ENCODE measurements at regions not wholly inside any gene's neighbourhood (a gene's known extent, or its start where the extent isn't known, plus 50 kb on each side); places are given as distances from the start of the nearest gene placed in this dataset.

DNA sequence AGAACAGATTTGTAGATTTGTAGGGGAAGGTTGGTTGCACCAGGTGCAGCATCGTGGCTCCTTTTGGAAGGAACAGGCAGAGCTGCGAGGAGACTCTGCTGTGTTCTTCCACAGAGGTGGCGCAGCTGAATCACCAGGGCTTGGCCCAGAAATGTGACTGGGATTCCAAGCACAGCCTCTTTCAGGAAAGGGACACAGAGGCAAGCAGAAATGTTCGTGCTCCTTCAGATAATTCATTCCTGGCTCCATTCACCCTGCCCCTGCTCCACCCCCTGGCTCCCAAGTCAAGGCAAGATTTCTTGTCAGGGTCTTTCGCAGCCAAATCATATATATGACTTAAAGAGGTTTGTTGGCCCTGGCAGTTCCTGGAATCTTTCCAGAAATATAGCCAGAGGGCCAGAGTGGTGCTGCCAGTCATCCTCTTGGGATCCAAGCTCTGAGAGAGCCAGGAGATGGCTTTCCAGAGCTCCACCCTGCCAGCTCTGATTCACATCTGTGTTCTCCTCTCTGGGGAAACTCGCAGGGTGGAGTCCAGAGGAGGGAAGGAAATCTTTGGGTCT is 203.9 kb upstream of the TANK start:
- no peak for DNase-seq (ENCODE audit: low spot score)

DNA sequence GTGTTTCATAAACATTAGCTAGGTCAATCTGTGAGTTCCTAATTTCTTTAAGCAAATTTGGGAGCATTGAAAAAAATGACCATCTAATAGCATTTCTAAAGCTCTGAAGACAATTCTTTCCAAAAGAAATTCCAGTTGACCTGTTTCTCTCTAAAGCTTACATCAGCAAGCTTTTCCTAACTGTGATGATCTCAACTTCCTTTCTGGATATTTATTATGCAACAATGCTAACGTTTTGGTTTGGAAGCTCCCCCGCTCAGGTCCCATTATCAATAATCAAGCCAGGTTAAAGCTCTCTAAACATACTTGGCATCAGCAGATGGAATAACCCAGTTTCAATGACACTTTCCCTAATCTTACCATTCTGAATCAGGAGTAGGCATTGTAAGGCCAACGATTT is 196.3 kb upstream of the TANK start:
- no peak for DNase-seq (ENCODE audit: low spot score)

DNA sequence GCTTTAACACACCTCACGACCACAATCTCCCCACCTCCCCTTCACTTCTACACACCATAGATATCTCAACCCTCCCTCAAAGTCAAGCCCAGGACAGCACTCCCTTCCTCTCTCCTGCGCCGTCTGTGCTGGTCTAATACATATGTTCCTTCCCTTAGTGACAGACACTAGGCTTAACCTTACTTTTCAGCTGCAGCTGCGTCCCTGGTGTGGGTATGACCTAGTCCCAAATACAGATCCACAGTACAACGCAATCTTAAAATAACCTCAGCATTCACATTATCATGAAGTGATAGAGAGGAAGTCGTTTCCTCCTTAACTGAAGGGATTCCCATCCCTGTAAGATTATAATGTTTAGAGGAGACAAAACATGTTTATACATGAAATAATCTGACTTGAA is 192.7 kb upstream of the TANK start:
- DNase-seq (ENCODE audit: low spot score), result no peak

DNA sequence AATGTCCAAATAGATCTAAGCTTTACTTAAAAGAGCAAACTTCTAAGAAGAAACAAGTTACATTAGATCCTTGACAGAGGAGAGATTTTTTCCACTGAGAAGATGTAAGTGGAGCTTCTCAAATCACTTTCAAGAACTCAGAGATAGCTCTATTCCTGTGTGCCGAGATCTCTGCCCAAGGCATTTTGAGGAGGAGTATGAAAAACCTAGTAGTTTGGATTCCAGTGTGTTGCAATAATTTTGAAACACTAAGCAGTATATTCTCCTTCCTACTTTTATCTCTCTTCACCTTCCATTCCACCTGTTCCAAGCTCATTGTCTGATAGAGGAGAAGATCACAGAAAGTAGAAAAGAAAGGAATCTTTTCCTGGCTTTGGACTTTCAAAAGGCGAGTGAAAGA is 192.0 kb upstream of the TANK start:
- DNase-seq (ENCODE audit: low spot score), result no peak

DNA sequence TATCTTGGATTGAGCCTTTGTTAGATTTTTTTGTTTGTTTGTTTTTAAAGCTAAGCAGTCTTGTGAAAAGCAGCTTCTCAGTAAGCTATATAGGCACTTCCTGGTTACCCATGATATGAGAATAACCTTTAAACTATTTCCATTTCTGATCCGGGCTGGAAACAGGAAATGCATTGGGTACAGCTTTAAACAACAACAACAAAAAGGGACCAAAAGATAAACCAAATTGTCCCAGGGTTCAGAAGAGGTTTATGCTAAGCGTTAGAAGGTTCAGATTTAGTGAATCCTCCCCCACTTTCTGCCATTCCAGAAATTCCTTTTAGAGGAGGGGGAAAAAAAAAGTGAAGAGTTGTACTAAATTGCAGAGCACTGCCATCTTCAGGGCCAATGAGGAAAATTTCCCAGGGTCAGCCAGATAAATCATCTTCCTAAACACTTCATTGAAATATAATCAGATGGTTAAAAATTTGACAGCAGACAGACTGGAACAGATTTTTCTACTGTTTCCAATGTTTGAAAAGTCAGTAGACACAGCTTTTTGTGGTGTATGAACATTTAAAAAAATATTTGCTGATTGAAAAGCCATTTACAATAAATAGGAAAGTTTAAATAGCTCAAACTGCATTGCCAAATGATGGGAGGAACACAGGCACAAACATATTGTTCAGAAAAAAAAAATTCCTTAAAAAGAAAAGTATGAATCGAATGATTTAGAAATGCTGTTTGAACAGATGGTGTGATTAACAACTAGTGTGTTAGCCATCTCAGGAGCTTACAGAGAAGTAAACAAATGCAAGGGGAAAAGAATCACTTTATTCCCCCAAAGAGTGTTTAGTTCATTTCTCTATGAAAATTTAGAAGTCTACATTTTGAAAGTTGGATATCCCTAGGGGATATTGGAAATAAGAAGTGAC is 189.9 kb upstream of the TANK start:
- peak; percentile 79 for DNase-seq (ENCODE audit: low spot score)

DNA sequence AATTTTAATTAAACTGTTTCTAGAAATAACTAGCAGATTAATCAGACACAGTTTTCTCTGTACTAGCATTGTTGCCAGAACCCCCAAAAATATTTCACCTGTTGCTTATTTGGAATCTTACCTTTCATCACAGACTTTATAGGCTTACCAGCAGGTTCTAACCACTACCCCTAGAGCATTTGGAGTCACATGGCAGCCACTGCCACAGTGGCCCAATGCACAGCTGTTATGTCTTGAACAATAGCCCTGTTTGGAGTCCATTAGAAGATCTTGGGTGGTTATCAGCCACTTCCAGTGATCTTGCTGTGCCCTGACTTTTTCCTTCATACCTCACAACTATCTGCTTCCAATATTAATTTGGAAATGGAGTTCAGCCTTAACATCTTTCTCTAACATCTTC is 186.2 kb upstream of the TANK start:
- no peak for DNase-seq (ENCODE audit: low spot score)

DNA sequence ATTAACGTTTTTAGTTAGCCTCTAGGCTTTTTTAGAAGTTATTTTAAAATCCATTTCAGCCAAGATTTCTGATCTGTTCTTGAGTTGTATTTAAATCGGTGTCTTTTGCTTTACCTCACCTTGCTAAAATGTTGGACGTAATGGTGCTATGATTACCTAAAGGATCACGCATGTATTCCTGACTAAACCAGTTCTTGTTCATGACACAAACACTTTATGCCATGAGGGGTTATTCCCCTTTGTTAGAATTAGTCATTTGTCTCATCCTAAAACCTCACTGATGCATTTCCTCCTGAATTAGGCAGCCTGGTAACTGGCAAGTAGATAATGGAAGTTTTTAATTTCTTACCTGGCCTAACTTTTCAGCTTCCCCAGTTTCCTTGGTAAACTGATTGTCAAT is 185.4 kb upstream of the TANK start:
- no peak for DNase-seq (ENCODE audit: low spot score)

DNA sequence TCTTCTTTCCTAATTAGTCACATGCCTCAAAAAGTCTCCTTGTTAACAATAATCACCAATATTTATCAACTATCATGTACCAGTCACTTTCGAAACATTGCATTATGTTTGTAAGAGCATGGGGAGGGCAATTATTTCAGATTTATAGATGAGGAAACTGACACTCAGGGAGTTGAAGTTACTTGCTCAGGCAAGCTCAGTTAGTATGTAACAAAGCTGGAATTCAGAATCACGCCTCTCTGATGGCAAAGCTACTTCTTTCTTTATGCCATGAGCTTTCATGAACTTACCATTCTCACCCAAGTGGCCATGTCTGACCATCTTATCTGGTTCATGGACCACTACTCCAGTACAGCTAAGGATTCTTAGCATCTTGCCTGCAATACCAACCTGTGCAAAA is 183.4 kb upstream of the TANK start:
- no peak for DNase-seq (ENCODE audit: low spot score)

DNA sequence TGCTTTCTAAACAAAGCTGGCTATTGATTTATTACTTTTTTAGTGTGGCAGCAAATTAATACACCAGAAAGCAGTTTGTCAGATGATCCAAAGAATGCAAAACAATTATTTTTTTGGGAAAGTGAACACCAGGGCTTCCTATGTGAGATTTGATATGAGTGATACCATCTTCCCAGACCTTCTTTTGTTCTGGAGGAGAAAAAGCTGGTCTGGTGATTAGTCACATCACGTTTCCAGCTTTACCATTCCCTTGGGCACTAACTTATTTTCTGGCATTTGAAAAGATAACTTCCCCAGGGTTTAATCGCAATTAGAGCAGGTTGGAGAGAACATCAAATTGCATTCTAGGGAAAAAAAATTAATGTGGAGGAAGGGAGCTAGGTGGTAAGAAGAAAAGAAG is 182.9 kb upstream of the TANK start:
- DNase-seq (ENCODE audit: low spot score), result no peak

DNA sequence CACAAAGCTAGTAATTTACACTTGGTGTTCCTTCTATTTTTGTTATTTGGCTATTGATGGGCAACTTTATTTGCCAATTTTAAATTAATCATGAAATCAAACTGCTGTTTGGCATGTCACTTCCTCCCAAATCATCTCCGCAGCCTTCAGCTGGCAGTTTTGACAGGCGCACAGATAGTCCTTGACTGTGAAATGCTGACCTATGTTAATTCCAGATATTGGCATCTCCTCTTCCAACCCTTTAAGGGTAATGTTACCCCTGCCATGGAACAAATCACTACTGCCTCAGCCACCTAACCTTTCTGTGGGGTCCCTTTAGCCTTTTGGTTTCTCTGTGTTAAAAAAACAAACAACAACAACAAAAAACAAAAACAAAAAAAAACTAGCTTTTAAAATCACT is 182.4 kb upstream of the TANK start:
- no peak for DNase-seq (ENCODE audit: low spot score)

DNA sequence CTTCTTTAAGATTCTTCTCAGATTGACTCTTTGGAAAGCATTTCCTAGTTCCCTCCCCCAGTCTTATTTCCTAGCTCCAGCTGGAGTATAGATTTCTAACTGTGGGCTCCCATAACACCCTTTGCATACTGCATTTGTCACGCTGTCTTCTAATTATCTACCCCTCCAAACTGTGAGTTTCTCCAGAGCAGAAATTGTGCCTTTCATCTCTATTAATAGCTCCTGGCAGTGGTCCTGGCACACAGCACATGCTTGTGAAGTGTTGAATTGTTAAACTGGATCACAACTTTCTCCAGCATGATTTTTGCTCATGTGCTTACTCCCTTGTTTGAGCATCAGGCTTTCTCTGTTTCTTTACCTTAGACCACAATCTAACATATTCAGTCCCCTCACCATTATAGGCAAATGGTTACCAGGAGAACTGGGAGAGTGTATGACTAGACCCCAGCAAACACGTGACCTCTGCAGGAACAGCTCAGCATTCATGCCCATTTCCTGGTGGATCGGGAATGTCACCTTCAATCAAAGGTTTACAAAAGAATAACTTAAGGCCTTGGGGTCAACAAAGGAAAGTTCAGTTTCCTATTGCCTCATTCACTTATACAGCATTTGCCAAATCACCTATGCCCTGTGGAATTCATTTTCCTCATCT is 175.7 kb upstream of the TANK start:
- no peak for DNase-seq (ENCODE audit: low spot score)

DNA sequence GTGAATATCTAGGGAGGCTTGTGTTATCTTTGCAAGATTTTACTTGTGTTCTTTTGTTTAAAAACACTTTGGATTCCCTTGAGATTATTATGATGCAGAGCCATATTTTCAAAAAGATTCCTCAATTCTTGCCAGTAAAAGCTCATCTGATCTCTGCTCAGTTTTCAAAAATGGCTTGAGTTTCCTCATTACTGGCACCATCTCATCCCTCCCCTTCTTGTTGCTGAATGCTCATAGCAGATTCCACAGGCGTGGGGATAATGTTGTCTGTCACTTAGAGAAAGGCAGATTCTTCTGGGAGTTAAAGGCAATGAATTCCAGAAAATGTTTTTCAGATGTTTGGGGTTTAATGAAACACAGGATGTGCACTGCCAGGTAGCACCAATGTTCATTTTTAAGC is 170.4 kb upstream of the TANK start:
- DNase-seq (ENCODE audit: low spot score), result no peak

DNA sequence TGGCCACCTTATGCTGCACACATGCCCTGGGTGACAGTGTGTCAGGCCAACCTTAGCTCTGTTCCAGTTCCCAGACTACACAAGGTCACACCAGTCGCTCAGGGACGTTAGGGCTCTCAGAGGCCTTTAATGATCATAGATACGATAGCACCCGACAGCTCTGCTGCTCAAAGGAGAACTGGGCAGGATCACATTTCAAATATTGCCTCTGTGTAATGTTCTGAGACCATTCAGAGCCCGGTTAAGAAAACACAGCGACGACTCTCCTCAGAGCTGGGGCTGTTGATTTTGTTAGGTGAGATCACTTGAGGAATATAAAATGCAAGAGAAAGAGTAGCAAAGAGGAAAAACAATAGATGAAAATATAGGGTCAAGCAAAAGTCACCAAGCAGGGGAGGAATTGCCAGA is 166.6 kb upstream of the TANK start:
- DNase-seq (ENCODE audit: low spot score), result no peak

DNA sequence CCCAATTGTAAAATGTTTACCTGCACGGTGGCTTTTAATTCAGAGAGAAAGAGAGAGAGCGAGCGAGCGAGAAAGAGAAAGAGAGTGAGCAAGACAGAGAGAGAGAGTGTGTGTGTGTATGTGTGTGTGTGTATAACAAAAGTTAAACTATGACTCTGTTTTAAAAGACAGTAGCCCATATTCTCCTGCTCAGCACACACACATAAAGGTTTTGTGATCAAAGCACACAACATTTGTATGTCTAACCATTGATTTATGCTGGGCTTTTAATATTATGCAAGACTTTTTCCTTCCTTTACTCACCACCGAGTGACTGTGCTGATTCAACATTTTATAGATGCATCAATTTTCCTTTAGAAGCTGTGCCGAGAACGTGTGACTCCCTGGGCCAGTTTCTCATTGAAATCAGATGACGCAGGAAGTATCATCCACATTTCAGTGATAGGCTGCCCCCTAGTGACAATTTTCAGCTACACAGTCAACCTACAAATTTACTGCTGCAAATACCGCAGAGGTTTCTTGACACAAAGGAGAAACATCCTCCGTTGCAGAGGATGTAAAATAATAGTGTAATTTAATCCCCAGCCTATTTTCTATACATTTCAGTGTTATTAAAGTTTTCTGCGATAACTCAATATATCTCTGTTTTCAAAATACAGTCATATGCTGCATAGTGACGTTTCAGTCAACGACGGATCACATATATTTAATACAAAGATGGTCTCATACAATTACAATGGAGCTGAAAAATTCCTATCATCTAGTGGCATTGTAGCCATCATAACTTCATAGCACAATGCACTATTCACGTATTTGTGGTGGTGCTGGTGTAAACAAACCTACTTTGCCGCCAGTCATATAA is 165.9 kb upstream of the TANK start:
- peak; percentile 77 for DNase-seq (ENCODE audit: low spot score)

DNA sequence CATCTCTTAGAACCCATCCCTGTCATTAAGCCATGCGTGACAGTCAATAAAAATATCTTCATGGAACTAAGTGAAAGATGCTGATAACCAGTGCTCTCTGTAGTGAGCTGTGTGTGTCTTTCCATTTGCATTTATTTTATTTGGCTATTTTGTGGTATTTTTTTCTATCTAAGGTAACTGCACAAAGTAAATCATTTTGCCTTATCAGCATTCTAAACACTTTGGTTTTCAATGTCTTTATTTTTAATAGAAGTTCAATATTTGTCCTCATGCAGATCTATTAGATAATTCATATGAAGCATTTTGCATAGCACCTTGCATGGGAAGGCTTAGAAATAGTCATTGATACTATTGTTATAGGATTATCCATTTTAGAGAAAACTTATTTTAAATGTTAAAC is 163.6 kb upstream of the TANK start:
- DNase-seq (ENCODE audit: low spot score), result no peak

DNA sequence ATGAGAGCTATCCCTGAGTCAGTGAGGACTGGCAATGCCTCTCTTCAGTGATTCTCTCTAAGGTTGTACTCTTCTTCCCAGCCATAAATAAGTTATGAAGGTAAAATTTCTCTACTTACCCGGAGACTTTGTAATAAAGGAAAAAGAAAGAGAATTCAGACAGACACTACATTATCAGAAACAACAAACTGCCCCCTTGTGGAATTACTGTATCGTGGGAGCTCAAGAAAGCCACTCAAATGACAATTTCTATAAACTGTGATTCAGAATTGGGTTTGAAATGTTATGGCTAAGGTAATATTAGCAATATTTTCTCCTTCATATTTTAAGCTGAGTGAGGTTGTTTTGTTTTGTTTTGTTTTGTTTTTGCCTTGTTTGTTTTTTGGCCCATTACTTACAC is 155.8 kb upstream of the TANK start:
- no peak for DNase-seq (ENCODE audit: low spot score)

DNA sequence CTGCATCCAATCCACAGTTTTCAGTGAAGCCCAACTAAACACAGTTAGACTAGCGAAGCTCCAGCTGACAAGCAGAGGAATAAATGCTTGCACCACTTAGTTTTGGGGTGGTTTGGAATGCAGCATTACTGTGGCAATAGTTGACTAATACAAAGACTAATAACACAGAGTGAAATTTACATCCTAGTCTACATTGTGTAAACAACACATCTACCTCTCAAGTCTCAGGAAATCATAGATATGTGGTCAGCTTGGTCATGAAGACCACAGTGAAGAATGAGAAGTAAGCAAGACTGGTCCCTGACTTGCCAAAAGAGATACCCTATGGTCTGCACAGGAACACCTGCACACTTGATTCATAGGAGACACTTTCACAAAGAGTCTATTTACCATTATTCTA is 155.1 kb upstream of the TANK start:
- no peak for DNase-seq (ENCODE audit: low spot score)

DNA sequence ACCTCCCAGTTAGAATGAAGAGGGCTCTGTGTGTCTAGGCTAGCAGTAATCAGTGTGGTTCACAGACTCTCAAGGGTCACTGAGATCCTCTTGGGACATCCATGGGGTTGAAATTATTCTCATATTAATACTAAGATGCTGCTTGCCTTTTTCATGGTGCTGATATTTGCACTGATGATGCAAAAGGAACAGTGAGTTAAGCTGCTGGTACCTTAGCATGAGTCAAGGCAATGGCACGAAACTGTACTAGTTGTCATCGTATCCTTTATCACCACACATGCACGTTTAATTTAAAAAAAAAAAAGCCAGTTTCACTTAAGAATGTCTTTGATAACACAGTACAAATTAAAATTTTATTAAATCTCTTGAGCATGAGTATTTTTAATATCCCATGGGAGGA is 151.9 kb upstream of the TANK start:
- no peak for DNase-seq (ENCODE audit: low spot score)

DNA sequence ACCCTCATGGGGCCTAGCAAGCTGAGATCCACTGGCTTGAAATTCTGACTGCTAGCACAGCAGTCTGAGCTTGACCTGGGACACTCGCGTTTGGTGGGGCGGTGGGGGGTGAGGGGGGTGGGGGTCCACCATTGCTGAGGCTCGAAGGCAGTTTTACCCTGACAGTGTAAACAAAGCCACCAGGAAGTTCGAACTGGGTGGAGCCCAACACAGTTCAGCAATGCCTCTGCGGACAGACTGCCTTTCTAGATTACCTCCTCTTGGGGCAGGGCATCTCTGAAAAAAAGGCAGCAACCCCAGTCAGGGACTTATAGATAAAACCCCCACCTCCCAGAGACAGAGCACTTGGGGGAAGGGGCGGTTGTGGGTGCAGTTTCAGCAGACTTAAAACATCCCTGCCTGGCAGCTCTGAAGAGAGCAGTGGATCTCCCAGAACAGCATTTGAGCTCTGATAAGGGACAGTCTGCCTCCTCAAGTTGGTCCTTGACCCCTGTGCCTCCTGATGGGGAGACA is 149.7 kb upstream of the TANK start:
- no peak for DNase-seq (ENCODE audit: low spot score)

DNA sequence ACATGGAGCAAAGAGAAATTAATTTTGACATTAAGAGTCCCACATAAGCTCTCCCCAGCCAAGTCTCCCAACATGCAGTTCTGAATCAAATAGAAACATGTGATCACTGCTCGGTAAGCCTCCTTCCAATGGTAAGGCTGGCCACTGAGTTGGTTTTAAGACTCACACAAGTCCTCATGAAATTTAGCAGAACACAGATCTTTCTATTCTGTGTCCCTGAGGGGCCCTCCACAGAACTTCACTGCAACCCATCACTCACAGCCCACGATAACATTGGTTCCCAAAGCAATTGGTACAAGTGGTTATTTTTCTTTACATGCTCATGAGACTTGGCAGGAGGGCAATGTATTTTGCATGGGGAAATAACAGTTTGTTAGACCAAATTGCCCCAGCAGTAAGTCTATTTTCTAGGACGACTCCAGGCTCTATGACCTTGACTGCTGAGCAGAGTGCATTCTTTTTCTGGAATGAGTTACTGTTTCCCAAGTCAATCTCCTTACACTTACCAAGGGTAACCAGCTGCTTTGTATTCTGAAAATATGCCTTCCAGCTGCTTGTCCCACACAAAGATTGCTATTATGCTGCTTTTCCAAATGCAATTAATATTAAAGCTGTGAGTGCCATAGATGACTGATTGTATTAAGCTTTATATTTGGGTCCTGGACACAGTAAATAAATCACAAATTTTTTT is 142.3 kb upstream of the TANK start:
- DNase-seq (ENCODE audit: low spot score), result no peak

DNA sequence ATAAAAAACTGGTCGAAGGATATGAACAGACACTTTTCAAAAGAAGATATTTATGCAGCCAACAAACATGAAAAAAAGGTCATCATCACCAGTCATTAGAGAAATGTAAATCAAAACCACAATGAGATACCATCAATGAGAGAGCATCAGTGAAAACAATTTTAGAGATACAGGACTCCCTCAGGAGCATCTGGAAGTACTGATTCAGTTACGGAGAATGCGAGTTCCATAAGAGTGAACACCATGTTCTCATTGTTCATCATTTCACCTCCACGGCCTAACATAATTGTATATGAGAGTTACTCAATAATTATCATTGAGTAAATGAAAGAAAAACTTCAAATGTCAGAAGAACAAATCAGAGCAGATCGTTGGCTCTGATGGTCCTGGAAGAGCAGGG is 140.9 kb upstream of the TANK start:
- no peak for DNase-seq (ENCODE audit: low spot score)

DNA sequence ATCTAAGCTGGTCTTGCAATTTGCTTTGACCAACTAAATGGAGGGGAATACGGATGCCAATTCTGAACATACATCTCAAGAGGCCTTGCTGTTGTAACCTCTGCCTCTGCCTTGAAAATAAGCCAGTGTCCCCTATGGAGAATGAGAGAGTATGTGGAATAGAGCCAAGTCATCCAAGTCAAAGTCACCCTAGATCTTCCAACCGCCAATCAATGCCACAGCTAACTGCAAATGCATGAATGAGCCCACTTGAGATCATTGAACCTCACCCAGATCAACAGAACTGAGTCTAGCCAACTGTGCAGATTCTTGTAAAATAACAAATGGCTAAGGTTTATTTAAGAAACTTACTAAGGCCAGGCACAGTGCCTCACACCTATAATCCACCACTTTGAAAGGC is 139.8 kb upstream of the TANK start:
- no peak for DNase-seq (ENCODE audit: low spot score)

All from LoVo (cell line).